Gastrocnemius medialis (tissue), 4 donors: ENCODE measurements at regions not wholly inside any gene's neighbourhood (a gene's known extent, or its start where the extent isn't known, plus 50 kb on each side); places are given as distances from the start of the nearest gene placed in this dataset.

Experiments
- POLR2A ChIP-seq, 2 donors: fragments of 450-650 bp; IDR thresholded peaks; one replicate each; pipeline ENCODE4 v1.6.1; 2017; ENCODE audit warnings: antibody characterized with exemption in 2 of 2, mild to moderate bottlenecking in 2 of 2, moderate library complexity in 2 of 2
- TF ChIP-seq, protein P1 (sequence below), 5 experiments: fragments of 450-650 bp in 3 of 5; fragments of 200-600 bp in 2 of 5; sonication (generic) in 2 of 5; IDR thresholded peaks in 4 of 5; conservative IDR thresholded peaks in 1 of 5; 1 replicate in 4 of 5; 2 replicates in 1 of 5; pipeline ENCODE4 v1.5.1; 2016 to 2019; ENCODE audit warnings: antibody characterized with exemption in 5 of 5, mild to moderate bottlenecking in 3 of 5, moderate library complexity in 3 of 5

- TF ChIP-seq, protein P1, sequence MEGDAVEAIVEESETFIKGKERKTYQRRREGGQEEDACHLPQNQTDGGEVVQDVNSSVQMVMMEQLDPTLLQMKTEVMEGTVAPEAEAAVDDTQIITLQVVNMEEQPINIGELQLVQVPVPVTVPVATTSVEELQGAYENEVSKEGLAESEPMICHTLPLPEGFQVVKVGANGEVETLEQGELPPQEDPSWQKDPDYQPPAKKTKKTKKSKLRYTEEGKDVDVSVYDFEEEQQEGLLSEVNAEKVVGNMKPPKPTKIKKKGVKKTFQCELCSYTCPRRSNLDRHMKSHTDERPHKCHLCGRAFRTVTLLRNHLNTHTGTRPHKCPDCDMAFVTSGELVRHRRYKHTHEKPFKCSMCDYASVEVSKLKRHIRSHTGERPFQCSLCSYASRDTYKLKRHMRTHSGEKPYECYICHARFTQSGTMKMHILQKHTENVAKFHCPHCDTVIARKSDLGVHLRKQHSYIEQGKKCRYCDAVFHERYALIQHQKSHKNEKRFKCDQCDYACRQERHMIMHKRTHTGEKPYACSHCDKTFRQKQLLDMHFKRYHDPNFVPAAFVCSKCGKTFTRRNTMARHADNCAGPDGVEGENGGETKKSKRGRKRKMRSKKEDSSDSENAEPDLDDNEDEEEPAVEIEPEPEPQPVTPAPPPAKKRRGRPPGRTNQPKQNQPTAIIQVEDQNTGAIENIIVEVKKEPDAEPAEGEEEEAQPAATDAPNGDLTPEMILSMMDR (IDR thresholded peaks at IDR 0.05 in 4 of 5, conservative IDR thresholded peaks at IDR 0.05 in 1 of 5): no peak
- no peak for TF ChIP-seq POLR2A (IDR thresholded peaks at IDR 0.05)
Observed at GRCh38 chr2:123073956-123074355, 951.1 kb upstream of the CNTNAP5 start.
